NAMALWA (cell line): ENCODE measurements at regions not wholly inside any gene's neighbourhood (a gene's known extent, or its start where the extent isn't known, plus 50 kb on each side); places are given as distances from the start of the nearest gene placed in this dataset.
"Not testable (repeated sequence)": the region's sequence is repeated elsewhere in the genome, so short reads cannot be mapped to it uniquely, and the experiment has no call there.

Experiments used
- DNase-seq: peaks from one replicate; pipeline ENCODE4 v3.0.0-alpha.2; 2015; ENCODE audit warnings: low spot score

DNA sequence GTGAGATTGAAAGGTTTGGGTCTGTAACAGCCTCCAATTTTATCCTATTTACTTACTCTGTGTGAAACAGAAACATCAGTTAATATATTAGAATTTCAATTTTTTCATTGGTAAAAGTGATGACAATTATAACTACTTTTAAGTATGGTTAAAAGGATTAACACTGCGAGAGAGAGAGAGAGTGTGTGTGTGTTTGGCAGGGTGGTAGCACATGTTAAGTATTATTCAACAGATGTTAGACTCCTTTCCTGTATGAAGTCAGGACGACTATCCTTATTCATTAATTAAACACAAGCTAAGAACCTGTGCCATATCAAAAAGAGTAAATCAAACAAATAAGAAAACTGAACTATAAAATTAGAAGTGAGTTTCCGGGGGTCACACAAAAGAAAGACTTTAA, 662.5 kb downstream of the PLPP3 start:
- DNase-seq: no peak

DNA sequence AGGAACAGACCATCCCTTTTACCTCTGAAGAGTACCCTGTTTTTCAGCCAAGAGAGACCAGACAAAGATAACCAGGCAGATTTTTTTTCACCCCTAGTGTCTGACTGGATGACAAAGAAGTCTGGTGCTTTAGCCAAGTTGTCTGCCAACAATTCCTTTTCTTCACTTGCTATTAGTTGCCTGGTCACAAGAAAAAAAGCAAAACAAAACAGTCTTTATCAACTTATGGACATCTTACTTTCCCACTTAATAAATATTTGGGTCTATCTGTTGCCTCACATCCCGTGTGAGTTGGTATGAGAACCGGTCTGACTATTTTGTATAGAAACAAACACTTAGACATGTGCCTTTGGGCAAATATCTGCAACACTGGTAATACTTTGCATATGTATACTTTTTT, 662.9 kb downstream of the PLPP3 start:
- DNase-seq: no peak

DNA sequence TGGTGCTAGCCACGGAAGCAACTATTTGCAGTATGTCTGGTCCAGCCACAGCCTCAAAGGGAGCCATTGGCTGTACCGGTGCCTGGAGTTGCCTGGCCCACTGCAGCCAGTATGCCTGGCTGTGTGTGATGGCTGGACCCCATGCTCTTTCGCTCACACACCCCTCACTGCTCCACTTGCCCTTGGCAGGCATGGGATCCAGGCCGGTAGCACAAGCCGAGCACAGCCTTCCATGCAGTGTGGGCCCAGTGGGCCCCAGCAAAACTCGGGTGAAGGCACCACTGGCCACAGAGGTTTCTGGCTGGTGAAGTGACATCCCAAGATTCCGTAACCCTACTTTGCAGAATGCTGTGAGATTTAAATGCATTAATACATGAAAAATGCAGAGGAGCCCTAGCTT, 665.8 kb downstream of the PLPP3 start:
- DNase-seq: no peak

DNA sequence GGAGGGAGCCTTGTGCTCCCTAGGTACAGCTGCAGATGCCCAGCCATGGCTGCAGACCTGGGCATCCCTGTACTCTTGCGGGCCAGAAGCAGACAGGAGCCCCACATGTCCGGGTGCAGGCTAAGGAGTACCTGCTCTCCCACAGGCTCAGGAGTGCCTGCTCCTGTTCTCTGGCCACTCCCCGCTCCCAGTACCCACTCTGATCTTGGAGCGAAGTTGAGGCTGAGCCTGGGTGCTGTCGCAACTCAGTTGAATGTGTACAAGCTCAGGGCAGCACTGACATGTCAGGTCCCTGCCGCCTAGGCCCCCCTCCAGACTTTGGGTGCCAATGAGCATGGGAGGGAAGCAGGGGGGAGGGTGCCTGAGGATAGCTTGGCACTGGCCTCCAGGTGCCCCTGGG, 666.9 kb downstream of the PLPP3 start:
- DNase-seq: no peak

DNA sequence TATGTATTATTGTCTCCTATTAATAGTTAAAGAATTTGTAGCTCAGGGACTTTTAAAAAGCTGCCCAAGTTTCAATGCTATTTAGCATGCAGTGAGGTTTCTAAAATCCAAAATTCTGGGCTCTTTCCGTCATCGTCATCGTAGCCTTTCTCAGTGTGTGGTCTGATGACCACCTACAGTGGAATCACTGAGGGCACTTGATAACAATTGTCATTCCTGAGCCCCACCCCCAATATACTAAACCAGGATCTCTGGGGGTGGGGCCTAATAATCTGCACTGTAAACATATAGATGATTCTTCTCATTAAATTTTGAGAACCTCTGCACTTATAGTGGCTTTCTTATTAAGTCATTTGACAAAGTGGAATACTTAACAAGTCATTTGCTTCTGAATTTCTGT, 674.8 kb downstream of the PLPP3 start:
- no peak for DNase-seq

DNA sequence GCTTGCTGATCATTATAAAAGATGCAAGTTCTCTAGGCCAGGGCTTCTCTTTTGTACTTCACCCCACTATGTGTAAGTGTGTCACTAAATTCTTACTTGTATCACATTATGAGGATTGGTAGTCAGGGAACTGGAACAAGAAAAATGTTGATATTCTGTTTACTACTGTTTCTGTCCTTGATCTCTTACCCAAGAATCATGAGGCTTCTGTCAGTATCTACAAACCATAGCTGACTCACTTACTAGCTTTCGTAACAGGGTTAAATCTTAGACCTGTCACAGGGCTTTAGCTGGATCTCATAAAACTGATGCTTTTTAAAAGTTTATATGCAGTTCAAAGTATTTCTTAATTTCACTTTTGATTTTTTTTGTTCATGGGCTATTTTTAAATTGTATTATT, 681.2 kb downstream of the PLPP3 start:
- no peak for DNase-seq

DNA sequence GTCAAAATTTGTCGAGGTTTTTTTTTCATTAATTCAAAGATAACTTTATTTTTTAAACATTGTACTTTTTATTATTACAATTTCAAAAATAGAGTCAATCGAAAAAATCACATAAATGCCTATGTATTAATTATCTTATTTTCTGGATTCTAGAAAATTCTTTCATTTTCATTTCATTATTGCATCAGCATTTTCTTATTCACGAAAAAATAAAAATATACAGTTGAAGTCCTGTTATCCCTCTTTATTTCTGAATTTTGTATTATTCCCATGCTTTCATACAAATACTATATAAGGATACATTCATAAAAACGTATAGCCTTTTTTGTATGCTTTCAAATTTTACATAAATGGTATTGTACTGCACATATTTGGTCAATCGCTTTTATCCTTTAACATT, 681.0 kb upstream of the USP24 start:
- no peak for DNase-seq

DNA sequence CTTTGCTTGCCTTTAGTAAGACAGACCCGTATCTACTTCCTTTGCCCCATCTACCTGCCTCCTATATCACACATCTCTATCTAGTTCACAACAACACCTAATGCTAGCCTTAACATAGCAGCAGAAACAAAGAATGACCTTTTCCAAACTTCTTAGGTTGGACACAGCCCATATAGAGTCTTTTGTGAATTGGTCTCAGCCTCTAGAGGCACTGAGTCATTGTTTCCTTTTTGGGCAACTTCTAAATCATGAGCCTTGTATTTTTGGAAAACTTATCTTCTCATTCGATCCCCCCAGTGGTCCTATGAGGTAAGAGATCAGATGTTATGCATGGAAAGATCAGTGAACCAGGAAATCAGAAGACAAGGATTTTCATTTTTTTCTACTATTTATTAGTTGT, 679.4 kb upstream of the USP24 start:
- no peak for DNase-seq

DNA sequence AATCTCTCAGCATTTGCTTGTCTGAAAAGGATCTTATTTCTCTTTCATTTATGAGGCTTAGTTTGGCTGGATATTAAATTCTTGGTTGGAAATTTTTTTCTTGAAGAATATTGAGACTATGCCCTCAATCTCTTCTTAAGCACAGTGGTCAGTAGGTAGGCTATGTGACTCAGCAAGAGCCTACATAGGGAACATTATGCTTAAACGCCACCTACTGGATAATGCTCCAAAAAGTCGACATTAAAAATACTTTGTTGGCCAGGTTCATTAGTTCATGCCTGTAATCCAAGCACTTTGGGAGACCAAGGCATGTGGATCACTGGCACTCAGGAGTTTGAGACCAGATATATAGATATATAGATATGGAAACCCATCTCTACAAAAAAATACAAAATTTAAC, 678.0 kb upstream of the USP24 start:
- DNase-seq: peak; percentile 45

DNA sequence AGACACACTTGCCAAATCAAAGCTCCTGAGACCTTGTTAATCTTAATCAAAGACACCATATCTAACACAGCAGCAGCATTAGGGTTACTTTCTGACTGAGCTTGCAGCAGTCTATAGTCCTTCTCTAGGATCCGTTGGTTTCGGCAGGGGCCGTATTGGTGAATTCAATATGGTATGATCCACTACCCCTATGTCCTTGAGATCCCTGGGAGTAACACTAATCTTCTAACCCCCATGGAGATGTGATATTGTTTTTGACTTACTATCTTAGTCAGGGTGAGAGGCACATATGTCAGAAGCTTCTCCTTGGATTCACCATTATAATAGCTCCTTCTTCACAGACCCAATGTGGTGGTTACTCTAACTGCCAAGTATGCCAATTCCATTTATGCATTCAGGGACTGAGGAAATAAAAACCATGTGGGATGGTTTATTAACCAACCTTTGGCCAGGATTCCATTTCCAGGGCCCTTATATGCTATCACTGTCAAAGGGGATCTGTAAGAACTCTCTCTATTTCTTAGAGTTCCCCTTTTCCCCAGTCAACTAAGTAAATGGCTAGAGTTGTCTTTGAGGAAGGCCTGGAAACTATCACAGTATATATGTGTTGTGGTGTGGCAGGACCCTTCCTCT, 673.6 kb upstream of the USP24 start:
- no peak for DNase-seq

DNA sequence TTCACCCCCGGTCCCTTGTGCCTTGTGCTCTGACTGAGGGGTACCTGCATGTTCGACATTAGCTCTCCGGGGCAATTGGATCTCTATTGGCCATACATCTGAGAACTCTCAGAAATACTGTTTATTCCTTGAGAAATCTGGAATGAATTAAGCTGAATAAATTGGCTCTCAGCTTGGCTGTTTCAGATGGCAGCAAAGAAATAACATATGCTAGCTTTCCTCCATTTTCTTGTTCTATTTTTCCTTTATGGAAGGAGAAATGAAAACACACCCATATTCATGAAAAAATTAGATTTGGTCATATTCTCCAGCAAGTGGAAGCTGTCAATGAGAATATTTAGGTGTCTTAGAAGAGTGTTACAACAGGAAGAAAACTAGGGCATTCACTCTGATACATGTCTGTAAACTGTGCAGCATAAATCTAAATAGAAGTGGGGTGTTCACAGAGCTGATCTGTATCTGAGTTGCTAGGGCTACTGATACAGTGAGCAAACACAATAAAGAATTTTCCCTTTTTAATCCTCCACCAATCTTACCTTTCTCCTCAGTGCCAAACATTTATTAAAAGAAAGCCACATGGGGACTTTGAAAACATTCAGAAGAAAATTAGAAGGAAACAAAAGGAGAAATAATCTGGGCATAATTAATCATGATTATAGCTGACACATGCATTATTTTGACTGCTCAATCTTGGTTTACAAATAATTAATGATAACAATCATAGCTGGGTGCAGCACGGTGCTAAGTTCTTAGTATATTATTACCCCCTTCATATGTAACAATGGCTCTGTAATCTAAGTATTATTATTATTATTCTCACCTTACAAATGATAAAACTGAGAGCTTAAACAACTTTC, 671.9 kb upstream of the USP24 start:
- no peak for DNase-seq

DNA sequence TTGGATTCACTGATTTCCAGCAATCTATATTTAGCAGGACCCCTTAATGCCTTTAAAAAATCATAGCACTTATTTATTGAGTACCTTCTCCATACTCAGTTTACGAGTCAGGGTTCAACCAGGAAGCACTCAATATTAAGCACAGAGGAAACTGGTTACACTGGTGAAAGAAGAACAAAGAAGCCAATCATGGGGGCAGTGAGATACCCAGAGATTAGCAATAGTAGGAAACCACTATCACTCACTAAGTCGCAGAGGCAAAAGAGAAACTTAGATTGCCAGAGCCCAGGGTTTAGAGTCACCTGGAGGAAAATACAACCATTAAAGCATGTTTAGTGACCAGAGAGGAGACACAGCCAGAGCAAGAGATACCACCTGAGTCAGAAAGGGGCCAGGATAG, 670.5 kb upstream of the USP24 start:
- no peak for DNase-seq

DNA sequence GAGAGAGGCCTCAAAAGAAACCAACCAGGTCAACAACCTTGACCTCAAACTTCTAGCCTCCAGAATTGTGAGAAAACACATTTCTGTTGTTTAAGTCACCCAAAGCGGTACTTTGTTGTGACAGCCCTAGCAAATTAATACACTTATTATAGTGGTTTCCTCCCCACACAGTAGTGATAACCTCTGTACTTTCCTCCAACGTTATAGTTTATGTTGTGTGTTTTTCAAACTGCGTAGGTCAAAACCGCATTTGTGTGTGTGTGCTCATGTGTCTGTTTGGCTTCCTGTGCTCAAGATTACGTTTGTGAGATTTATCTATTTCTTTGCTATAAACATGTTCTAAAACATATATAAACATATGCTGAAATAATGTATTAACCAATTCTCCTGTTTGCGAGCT, 667.8 kb upstream of the USP24 start:
- no peak for DNase-seq

DNA sequence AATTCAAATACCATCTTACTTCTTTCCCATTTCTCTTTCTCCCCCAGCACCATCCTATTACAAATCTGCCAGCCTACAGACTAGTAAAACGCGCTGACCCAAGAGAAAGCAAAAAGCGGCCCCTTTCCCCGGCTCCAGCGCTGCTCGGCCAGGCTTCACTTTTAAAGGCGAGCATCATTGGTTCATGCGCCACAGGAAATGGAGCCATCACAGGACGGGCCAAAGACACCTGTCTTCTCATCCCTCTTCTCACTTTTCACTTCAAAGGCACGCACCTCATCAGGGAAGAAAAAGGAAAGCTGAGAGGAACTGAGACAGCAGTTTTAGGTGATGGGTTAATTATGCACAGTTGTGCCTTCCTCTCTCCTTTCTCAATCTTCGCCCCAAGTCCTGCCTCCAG, 664.2 kb upstream of the USP24 start:
- DNase-seq: no peak

DNA sequence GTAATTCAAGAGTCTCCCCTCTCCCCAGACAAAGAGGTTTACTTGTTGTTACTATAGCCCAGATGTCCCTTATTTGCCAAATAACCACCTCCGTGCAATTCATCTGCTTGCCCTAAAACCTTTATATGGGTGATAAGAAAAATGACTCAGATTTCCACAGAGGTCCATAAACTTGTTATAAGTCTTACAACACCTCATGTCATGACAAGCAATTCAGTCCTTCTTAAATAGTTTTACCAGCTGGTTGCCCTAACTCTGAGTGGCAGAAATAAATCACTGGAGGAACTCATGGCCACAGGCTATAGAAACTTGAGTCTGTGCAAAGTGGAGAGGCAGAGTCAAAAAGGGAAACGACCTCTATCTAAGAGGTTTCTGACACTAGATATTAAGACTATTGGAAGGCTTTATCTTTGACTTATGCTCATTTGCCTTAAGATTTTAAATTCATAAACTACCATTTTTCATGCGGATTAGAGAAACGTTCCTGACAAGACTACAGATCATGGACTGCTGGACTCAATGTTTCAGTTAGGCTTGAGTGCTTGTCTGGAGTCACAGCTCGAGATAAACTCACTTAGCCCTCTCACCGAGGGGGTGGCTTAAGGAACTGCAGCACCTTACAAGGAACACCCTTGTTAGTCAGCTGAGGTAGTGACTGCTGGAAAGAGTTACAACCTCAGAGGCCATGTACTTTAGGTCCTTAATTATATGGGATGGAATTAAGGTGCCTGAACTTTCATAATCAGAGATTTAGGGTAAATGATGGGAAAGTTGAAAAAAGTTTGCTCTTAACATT, 662.5 kb upstream of the USP24 start:
- DNase-seq: no peak

DNA sequence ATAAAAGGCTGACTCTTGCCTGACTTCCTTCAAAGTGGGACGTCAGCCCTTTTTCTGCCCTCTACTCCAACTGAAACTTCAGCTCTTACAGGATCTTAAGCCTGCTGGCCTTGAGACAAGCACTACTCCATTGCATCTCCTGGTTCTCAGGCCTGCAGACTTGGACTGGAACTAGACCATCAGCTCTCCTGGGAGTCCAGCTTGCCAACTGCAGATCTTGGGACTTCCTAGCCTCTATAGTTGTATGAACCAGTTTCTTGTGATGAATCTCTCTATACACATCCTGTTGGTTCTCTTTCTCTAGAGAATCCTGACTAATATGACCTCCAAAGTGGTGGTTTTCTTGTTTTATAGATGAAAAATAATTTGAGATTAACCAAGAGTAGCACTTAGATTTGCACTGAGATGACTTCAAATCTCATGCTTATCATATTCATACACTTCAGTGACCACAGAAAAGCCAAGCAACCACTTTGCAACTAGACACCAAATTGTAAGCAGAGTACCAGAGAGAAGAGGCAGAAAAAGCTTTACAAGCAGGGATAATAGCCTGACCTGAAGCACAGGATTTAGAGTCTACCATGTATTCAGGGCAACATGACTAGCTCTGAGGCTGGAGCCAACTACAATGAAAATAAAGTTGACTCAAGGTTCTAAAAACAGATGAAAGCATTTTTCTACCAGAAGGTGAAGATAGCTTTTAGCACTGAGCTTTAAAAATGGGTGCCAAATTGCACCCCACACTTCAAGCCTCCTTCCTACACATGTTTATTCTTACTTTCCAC, 661.3 kb upstream of the USP24 start:
- no peak for DNase-seq

DNA sequence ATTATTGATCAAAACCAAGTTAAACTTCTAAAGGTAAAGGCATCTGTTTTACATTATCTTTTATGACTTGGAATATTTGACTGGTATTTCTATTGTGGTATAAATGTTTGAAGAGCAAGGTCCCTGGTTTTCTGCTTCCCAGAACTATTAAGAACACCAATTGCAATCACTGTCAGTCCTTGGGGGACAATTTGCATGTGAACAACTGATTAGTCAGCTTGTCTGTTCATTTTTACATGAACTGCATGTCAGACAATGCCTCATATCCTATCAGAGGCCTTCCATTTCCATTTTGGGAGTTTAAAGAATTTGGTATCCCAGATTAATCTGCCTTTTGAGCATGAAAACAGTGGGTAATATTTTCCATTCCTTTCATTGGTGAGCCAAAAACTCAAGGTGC, 654.9 kb upstream of the USP24 start:
- DNase-seq: no peak

DNA sequence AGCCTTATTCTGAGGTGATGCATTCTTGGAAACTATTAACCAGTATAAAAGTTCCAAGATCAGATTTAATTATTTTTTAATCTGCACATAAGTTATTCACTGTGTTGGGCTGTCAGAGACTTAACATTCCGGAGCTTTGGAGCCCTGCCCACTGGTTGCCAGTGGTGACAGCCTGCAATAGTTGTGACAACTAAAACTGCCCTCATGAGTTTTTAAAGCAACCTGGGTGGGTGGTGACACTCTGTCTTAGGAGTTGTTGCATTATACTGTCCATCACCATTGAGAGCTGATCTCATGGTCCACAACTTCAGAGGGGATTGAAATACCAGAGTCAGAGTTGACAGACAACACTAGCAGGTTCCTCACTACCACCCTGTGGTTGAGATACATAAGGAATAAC, 653.9 kb upstream of the USP24 start:
- no peak for DNase-seq

DNA sequence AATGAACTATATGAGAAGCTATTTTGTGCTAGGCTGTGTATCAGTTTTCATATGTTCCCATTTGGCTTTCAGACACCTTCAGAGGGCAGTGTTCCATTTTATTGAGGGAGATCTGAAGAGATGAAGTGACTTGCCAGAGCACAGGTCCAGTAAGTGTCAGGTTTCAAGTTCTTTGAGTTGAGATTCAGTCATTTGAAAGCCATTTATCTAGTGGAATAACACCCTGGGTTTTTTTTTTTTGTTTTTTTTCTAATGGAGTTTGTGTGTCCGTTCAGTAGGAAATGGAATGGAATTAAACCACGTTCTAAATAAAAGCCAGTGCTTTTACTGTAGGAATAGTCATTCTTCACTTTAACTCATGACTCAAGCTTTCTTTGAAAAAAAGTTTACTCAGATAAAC, 652.9 kb upstream of the USP24 start:
- DNase-seq: no peak

DNA sequence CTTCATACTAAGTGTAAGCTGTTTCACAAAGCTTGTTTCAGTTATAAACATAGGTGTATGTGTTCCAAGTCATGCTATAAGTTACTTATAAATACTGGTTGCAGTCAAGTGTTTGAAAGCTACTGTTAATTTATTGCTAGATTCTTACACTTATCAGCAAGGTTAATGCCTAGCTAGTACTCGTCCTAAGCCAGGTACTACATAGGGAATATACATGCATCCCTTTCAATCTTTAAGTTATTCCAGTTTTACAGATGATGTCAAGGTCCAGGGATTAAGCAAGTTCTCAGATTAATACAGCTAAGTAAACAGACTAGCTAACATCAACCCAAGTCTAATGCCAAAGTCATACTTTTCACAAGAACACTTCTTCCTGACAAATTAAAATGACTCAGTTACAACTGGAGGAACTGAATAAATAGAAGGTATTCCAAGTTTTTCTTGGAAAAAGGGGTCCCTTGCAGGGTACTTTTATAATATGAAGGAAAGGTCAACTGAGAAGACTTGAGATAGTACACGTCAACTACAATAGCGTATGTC, 652.2 kb upstream of the USP24 start:
- no peak for DNase-seq

DNA sequence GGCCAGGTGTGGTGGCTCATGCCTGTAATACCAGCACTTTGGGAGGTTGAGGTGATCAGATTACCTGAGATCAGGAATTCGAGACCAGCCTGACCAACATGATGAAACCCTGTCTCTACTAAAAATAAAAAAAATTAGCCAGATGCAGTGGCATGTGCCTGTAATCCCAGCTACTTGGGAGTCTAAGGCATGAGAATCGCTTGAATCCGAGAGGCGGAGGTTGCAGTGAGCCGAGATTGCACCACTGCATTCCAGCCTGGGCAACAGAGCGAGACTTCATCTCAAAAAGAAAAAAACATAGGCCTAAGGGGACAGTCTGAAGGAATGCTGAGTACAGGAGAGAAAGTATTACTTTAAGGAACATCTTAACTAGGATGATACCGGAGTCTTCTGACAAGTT, 650.6 kb upstream of the USP24 start:
- DNase-seq: not testable (repeated sequence)

DNA sequence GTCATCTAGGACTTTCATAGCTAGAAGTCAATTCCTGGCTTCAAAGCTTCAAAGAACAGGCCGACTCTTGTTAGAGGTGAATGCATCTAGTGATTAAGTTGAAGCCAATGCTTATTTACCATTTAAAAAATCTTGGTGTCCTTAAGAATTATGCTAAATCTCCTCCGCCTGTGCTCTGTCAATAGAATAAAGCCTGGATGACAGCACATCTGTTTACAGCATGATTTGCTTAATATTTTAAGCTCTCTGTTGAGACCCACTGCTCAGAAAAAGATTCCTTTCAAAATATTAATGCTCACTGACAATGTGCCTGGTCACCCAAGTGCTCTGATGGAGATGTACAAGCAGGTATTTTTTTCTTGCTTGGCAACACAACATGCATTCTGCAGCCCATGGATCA, 649.1 kb upstream of the USP24 start:
- no peak for DNase-seq
